Stomach smooth muscle (tissue), 2 donors: ENCODE measurements at regions not wholly inside any gene's neighbourhood (a gene's known extent, or its start where the extent isn't known, plus 50 kb on each side); places are given as distances from the start of the nearest gene placed in this dataset.

Experiments used
- H3K27ac ChIP-seq: one replicate; pipeline ENCODE4 v1.7.0; 2013; ENCODE audit warnings: mild to moderate bottlenecking, low read length, inconsistent platforms
- H3K27me3 ChIP-seq, 2 donors: one replicate each; pipeline ENCODE4 v1.7.0; 2013; ENCODE audit warnings: low read length in 2 of 2; ENCODE audit not compliant: insufficient read depth in 2 of 2, control insufficient read depth in 1 of 2
- H3K36me3 ChIP-seq, 2 donors: one replicate each; pipeline ENCODE4 v1.7.0; 2013; ENCODE audit warnings: low read length in 2 of 2; ENCODE audit not compliant: control insufficient read depth in 2 of 2, insufficient read depth in 2 of 2
- H3K4me1 ChIP-seq: one replicate; pipeline ENCODE4 v1.7.0; 2013; ENCODE audit warnings: low read length; ENCODE audit not compliant: control insufficient read depth, insufficient read depth
- H3K4me3 ChIP-seq, 2 donors: one replicate each; pipeline ENCODE4 v1.7.0; 2013; ENCODE audit warnings: low read length in 2 of 2
- H3K9ac ChIP-seq, 2 donors: one replicate each; pipeline ENCODE4 v1.7.0; 2013; ENCODE audit warnings: low read length in 2 of 2, mild to moderate bottlenecking in 1 of 2
- H3K9me3 ChIP-seq, 2 donors: one replicate each; pipeline ENCODE4 v1.7.0; 2013; ENCODE audit warnings: low read length in 2 of 2; ENCODE audit not compliant: control insufficient read depth in 2 of 2
- donor health status: healthy.
- donor health status: Pancreatic carcinoma.

DNA sequence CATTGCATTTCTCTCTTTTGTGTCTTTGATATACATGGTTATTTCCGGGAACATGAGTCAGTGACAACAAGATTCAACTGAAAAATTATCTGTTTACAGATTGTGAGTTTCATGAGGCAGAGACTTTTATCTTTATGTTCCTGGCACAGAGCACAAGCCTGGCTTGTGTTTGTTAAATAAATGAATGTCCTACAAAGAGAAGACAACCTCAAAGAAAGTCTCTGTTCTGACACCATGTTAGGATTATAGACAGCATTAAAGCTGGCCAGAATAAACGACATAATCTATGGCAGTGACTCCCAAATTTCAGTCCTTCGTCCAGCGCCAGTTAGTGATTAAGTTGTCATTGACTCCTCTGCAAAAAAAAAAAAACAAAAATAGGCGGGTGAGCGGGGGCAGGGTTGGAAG lies 97.4 kb upstream of the DNAJC10 start:
- no peaks in the 10 kb centered on the region for H3K27me3 ChIP-seq
- H3K4me3 ChIP-seq, result no peak overlapping the region
- H3K36me3 ChIP-seq, result no peaks in the 10 kb centered on the region
- H3K4me1 ChIP-seq, result no peaks in the 10 kb centered on the region
- H3K9ac ChIP-seq, result no peak overlapping the region
- no peaks in the 10 kb centered on the region for H3K9me3 ChIP-seq
- no peak overlapping the region for H3K27ac ChIP-seq

DNA sequence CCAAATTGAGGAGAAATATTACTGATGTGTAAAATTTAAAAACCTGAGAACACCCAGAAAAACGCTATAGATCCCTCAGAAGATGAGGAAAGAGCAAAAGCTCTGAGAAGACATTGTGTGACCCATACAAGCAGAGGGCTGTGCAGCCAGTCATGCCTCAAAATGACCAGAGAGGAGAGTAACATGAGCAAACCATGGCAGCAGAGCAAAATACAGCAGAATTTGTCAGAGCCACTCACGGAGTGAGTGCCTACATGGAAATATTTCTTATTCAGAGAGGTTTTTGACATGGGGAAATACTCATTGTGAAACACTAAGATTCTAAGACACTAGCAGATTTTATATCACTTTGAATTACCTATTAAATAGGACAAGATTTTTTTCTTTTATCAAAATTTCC lies 96.8 kb upstream of the DNAJC10 start:
- Histone ChIP-seq H3K4me3 (no peak overlapping the region), H3K9ac (no peak overlapping the region), H3K4me1 (no peaks in the 10 kb centered on the region), H3K36me3 (no peaks in the 10 kb centered on the region), H3K9me3 (no peaks in the 10 kb centered on the region), H3K27ac (no peak overlapping the region), H3K27me3 (no peaks in the 10 kb centered on the region)

GRCh38 chr2:182621191-182621590 lies 94.9 kb upstream of the DNAJC10 start:
- H3K9ac ChIP-seq, result no peak overlapping the region

DNA sequence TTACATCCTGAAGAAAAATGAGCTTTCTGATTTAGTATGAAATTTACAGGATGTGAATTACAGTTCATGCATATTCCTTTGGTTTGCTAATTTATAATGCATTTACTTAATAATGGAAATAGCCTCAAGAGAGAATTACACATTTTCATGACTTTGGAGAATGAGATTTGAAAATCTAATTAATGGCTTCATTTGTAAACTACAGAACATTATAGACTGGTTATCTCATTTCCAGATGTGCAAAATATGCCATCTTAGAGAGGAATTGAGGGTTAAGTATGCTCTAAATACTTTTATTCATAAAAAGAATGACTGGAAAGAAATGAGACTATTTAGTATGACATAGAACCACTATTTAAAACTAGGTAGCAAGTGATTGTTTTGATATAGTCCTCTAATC lies 94.2 kb upstream of the DNAJC10 start:
- no peaks in the 10 kb centered on the region for H3K9me3 ChIP-seq
- H3K4me1 ChIP-seq, result no peaks in the 10 kb centered on the region
- H3K9ac ChIP-seq, result no peak overlapping the region
- no peaks in the 10 kb centered on the region for H3K36me3 ChIP-seq
- no peak overlapping the region for H3K27ac ChIP-seq
- H3K27me3 ChIP-seq, result no peaks in the 10 kb centered on the region
- H3K4me3 ChIP-seq, result no peak overlapping the region

More at GRCh38 chr2:182621191-182621590, 94.9 kb upstream of the DNAJC10 start:
- Histone ChIP-seq H3K4me3 (no peak overlapping the region), H3K27me3 (no peaks in the 10 kb centered on the region), H3K27ac (no peak overlapping the region), H3K36me3 (no peaks in the 10 kb centered on the region), H3K4me1 (no peaks in the 10 kb centered on the region), H3K9me3 (no peaks in the 10 kb centered on the region)

GRCh38 chr2:182622231-182622630 lies 93.8 kb upstream of the DNAJC10 start:
- H3K4me1 ChIP-seq, result no peaks in the 10 kb centered on the region
- H3K36me3 ChIP-seq, result no peaks in the 10 kb centered on the region
- H3K9me3 ChIP-seq, result no peaks in the 10 kb centered on the region
- H3K9ac ChIP-seq, result no peak overlapping the region
- no peaks in the 10 kb centered on the region for H3K27me3 ChIP-seq
- H3K4me3 ChIP-seq, result no peak overlapping the region
- no peak overlapping the region for H3K27ac ChIP-seq

DNA sequence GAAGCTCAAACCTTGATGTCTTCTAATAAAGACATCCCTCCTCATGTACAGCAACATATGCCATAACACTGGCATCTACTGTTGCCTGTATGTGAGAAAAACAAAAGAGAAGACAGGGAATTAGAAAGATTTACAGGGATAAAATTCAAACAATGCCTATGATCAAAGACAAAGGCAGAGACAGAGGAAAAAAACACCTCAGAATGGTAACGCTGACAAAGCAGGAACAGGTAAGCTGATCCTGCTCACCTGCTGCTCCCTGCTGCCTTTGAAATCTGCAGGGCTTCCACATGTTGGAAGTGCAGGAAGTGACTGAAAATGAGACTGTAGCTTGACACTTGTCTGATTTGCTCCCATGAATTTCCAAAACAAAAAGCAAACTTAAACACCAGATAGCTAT lies 90.2 kb upstream of the DNAJC10 start:
- Histone ChIP-seq H3K36me3 (no peaks in the 10 kb centered on the region), H3K27ac (no peak overlapping the region), H3K9me3 (no peaks in the 10 kb centered on the region), H3K9ac (no peak overlapping the region), H3K4me1 (no peaks in the 10 kb centered on the region), H3K27me3 (no peaks in the 10 kb centered on the region), H3K4me3 (no peak overlapping the region)

DNA sequence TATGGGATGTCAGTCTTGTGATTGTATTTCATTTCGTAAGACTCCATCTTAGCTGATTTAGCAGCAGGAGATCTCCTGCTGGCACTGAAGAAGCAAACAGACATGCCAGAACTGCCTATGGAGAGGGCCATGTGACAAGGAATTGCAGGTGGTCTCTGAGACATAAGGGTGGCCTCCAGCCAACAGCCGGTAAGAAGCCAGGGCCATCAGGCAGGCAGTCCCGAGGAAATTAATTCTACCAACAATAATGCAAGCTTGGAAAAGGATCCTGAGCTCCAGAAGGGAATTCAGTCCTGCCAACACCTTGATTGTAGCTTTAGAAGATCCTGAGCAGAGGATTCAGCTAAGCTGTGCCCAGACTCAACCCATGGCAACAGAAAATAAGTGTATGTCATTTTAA lies 87.1 kb upstream of the DNAJC10 start:
- no peak overlapping the region for H3K9ac ChIP-seq
- H3K4me1 ChIP-seq, result no peaks in the 10 kb centered on the region
- no peaks in the 10 kb centered on the region for H3K27me3 ChIP-seq
- no peak overlapping the region for H3K27ac ChIP-seq
- H3K9me3 ChIP-seq, result no peaks in the 10 kb centered on the region
- H3K4me3 ChIP-seq, result no peak overlapping the region
- no peaks in the 10 kb centered on the region for H3K36me3 ChIP-seq

DNA sequence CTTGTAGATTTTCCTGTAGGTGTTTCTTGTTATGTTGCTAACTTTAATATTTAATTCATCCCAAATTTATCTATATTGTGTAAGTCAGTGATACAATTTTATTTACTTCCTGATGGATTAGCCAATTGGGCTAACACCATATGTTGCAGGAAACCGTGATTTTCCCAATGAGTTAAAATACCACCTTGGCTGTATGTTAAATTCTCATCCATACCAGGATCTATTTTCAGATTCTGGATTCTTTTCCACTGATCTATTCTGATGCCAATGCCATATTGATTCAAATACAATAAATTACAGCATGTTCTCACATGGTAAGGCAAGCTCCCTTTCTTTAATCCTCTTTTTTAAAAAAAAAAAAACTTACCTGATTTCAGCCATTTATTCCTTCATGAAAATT lies 85.8 kb upstream of the DNAJC10 start:
- Histone ChIP-seq H3K9ac (no peak overlapping the region), H3K4me3 (no peak overlapping the region), H3K36me3 (no peaks in the 10 kb centered on the region), H3K27ac (no peak overlapping the region), H3K4me1 (no peaks in the 10 kb centered on the region), H3K9me3 (no peaks in the 10 kb centered on the region), H3K27me3 (no peaks in the 10 kb centered on the region)

- Histone ChIP-seq H3K9ac (no peak overlapping the region), H3K27ac (no peak overlapping the region), H3K4me1 (no peaks in the 10 kb centered on the region), H3K9me3 (no peaks in the 10 kb centered on the region), H3K36me3 (no peaks in the 10 kb centered on the region), H3K27me3 (no peaks in the 10 kb centered on the region), H3K4me3 (no peak overlapping the region)
Measured at GRCh38 chr2:182631299-182631698, 84.8 kb upstream of the DNAJC10 start.

DNA sequence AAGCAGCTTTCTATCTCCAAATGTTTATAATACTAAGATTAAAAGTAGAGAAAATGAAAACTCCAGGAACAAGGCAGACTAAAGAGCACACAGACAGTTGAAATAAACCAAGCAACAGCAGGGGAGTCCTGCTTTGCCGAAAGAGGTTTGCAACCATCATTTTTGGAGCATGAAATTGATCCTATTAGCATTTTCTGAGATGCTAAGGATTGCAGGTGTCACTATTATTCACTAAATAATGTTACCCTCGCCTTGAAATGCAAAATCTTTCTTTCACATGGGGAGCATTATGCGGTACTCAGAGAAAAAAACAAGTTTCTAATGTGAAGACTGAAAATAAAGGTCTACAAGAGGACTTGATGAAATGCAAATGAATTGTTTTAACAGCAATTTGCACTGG lies 81.7 kb upstream of the DNAJC10 start:
- Histone ChIP-seq H3K27ac (no peak overlapping the region), H3K36me3 (no peaks in the 10 kb centered on the region), H3K9me3 (no peaks in the 10 kb centered on the region), H3K27me3 (no peaks in the 10 kb centered on the region), H3K9ac (no peak overlapping the region), H3K4me3 (no peak overlapping the region), H3K4me1 (no peaks in the 10 kb centered on the region)

- H3K9me3 ChIP-seq, result no peaks in the 10 kb centered on the region
- H3K27ac ChIP-seq, result no peak overlapping the region
- no peak overlapping the region for H3K4me3 ChIP-seq
- H3K4me1 ChIP-seq, result no peaks in the 10 kb centered on the region
- no peak overlapping the region for H3K9ac ChIP-seq
- no peaks in the 10 kb centered on the region for H3K36me3 ChIP-seq
- no peaks in the 10 kb centered on the region for H3K27me3 ChIP-seq
Measured at GRCh38 chr2:182636699-182637098, 79.4 kb upstream of the DNAJC10 start.

DNA sequence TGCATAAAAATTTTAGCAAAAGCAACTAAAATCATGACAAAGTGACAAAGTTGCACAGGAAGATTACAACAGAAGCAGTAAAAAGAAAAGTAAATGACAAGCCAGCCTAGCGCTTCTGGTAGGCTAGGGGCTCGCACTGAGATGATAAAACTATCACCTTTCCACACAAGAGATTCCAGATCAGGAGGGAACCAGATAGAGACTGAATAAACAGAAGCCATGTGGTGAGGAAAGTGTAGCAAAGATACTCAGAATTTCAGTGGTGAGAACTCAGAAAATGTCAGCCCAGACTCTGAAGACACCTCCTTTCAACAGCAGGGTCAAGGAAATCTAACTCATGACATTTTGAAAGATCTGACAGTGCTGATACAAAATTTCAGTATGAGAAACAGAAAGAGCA lies 77.4 kb upstream of the DNAJC10 start:
- no peak overlapping the region for H3K4me3 ChIP-seq
- H3K36me3 ChIP-seq, result no peaks in the 10 kb centered on the region

More for the DNA sequence above, 77.4 kb upstream of the DNAJC10 start:
- Histone ChIP-seq H3K9me3 (no peaks in the 10 kb centered on the region), H3K27ac (no peak overlapping the region), H3K9ac (no peak overlapping the region), H3K27me3 (no peaks in the 10 kb centered on the region), H3K4me1 (no peaks in the 10 kb centered on the region)
